Ascending aorta (tissue), 2 donors: ENCODE measurements at regions not wholly inside any gene's neighbourhood (a gene's known extent, or its start where the extent isn't known, plus 50 kb on each side); places are given as distances from the start of the nearest gene placed in this dataset.

ENCODE experiments used
- DNase-seq, 2 donors: peaks; one replicate each; pipeline ENCODE4 v3.0.0-alpha.2; 2019; ENCODE audit warnings: low spot score in 2 of 2
- H3K27ac ChIP-seq, 2 donors: fragments of 200-600 bp; sonication (generic); one replicate each; pipeline ENCODE4 v1.5.1; 2016 to 2017; ENCODE audit warnings: mild to moderate bottlenecking in 1 of 2
- H3K27me3 ChIP-seq: fragments of 200-600 bp; sonication (generic); one replicate; pipeline ENCODE4 v1.5.1; 2017
- H3K36me3 ChIP-seq, 2 donors: fragments of 200-600 bp; sonication (generic); one replicate each; pipeline ENCODE4 v1.5.1; 2016
- H3K4me1 ChIP-seq, 2 donors: fragments of 200-600 bp; sonication (generic); one replicate each; pipeline ENCODE4 v1.5.1; 2016 to 2017; ENCODE audit warnings: mild to moderate bottlenecking in 1 of 2
- H3K4me3 ChIP-seq, 2 donors: fragments of 200-600 bp; sonication (generic); one replicate each; pipeline ENCODE4 v1.5.1; 2016 to 2017; ENCODE audit warnings: mild to moderate bottlenecking in 1 of 2
- H3K9me3 ChIP-seq, 2 donors: fragments of 200-600 bp; sonication (generic); one replicate each; pipeline ENCODE4 v1.5.1; 2016
- CTCF ChIP-seq, 3 experiments: fragments of 200-600 bp in 2 of 3; fragments of 450-650 bp in 1 of 3; sonication (generic) in 2 of 3; IDR thresholded peaks; one replicate each; pipeline ENCODE4 v1.5.1; 2016 to 2019; ENCODE audit warnings: antibody characterized with exemption in 3 of 3, mild to moderate bottlenecking in 1 of 3, moderate library complexity in 1 of 3
- intact Hi-C: fragments of 100-400 bp; cut with DNase I; formaldehyde crosslinking; loops from one replicate; pipeline ENCODE4 v1.15.1; 2023

GRCh38 chr10:8428654-8429053, 374.2 kb downstream of the GATA3 start:
- H3K27me3 ChIP-seq = no peaks in the 10 kb centered on the region
- no peaks in the 10 kb centered on the region for H3K36me3 ChIP-seq
- no peak for DNase-seq
- TF ChIP-seq CTCF (IDR thresholded peaks at IDR 0.05) = no peak
- no peak overlapping the region for H3K4me3 ChIP-seq
- H3K9me3 ChIP-seq = no peaks in the 10 kb centered on the region
- H3K27ac ChIP-seq = no peak overlapping the region
- intact Hi-C loops = no loop called here
- H3K4me1 ChIP-seq = no peaks in the 10 kb centered on the region

GRCh38 chr10:8430321-8430720, 375.8 kb downstream of the GATA3 start:
- intact Hi-C loops = no loop called here

GRCh38 chr10:8431511-8431910, 377.0 kb downstream of the GATA3 start:
- intact Hi-C loops = no loop called here
- no peak for TF ChIP-seq CTCF (IDR thresholded peaks at IDR 0.05)
- Histone ChIP-seq H3K36me3 (no peaks in the 10 kb centered on the region), H3K27me3 (no peaks in the 10 kb centered on the region), H3K4me3 (no peak overlapping the region), H3K27ac (no peak overlapping the region), H3K4me1 (no peaks in the 10 kb centered on the region), H3K9me3 (no peaks in the 10 kb centered on the region)
- no peak for DNase-seq

More at GRCh38 chr10:8430321-8430720, 375.8 kb downstream of the GATA3 start:
- no peaks in the 10 kb centered on the region for H3K4me1 ChIP-seq
- TF ChIP-seq CTCF (IDR thresholded peaks at IDR 0.05) = no peak
- no peaks in the 10 kb centered on the region for H3K27me3 ChIP-seq
- no peaks in the 10 kb centered on the region for H3K9me3 ChIP-seq
- DNase-seq = no peak
- no peak overlapping the region for H3K27ac ChIP-seq
- H3K36me3 ChIP-seq = no peaks in the 10 kb centered on the region
- no peak overlapping the region for H3K4me3 ChIP-seq

- H3K9me3 ChIP-seq = no peaks in the 10 kb centered on the region
- no peak for TF ChIP-seq CTCF (IDR thresholded peaks at IDR 0.05)
- H3K27me3 ChIP-seq = no peaks in the 10 kb centered on the region
- intact Hi-C loops = no loop called here
- H3K4me1 ChIP-seq = no peaks in the 10 kb centered on the region
- H3K4me3 ChIP-seq = no peak overlapping the region
- H3K27ac ChIP-seq = no peak overlapping the region
- DNase-seq = no peak
- no peaks in the 10 kb centered on the region for H3K36me3 ChIP-seq
Observed at GRCh38 chr10:8435186-8436055, 380.9 kb downstream of the GATA3 start.

- TF ChIP-seq CTCF (IDR thresholded peaks at IDR 0.05) = no peak
- no peak overlapping the region for H3K4me3 ChIP-seq
- H3K27ac ChIP-seq = no peak overlapping the region
- intact Hi-C loops = no loop called here
- no peaks in the 10 kb centered on the region for H3K4me1 ChIP-seq
- no peaks in the 10 kb centered on the region for H3K9me3 ChIP-seq
- H3K36me3 ChIP-seq = no peaks in the 10 kb centered on the region
- H3K27me3 ChIP-seq = no peaks in the 10 kb centered on the region
- DNase-seq = no peak
Observed at GRCh38 chr10:8437896-8438295, 383.4 kb downstream of the GATA3 start.
